HCT116 (cell line): ENCODE measurements at regions not wholly inside any gene's neighbourhood (a gene's known extent, or its start where the extent isn't known, plus 50 kb on each side); places are given as distances from the start of the nearest gene placed in this dataset.

Source experiments
- ATAC-seq: fragments of 200-7000 bp; cut with Tn5 transposase; 2 replicates; pipeline ENCODE4 v1.9.1; 2020; ENCODE audit warnings: mild to moderate bottlenecking, moderate library complexity
- BruUV-seq: library from RNA; stranded (reverse); fragments of 400-500 nt; replicated peaks from 2 replicates; lab custom pipeline; 2021; lab: Mats Ljungman, UMichigan
- CTCF ChIA-PET: fragments of 300-600 bp; sonication (Branson Sonifier 250); formaldehyde crosslinking; loops from one replicate; lab custom pipeline; 2021; ENCODE audit warnings: antibody characterized with exemption; lab: Charles Lee
- POLR2A ChIA-PET: fragments of 300-600, 350-600 bp; sonication (Branson Sonifier 250); formaldehyde crosslinking; loops from one replicate; lab custom pipeline; 2021; ENCODE audit warnings: antibody characterized with exemption; lab: Charles Lee
- RAD21 ChIA-PET, 2 experiments: fragments of 300-600 bp; sonication (Branson Sonifier 250); formaldehyde crosslinking; loops; one replicate each; lab custom pipeline; 2023; ENCODE audit warnings: low total read pairs in 2 of 2; ENCODE audit not compliant: uncharacterized antibody in 2 of 2, unreplicated experiment in 2 of 2, low non-redundant PET in 1 of 2; lab: Charles Lee
- DNase-seq: peaks from one replicate; pipeline ENCODE4 v3.0.0-alpha.2; 2010; ENCODE audit warnings: low read depth, low spot score
- H2AFZ ChIP-seq: fragments of 200-600 bp; shearing (Covaris generic), sonication (generic); 2 replicates; pipeline ENCODE4 v1.6.1; 2017; ENCODE audit warnings: low read depth, mixed run types, mixed read lengths, antibody characterized with exemption, low read length; ENCODE audit not compliant: poor library complexity, severe bottlenecking
- H3K27ac ChIP-seq: 2 replicates; pipeline ENCODE4 v1.5.1; 2012; ENCODE audit warnings: low read depth, low read length
- H3K27me3 ChIP-seq: fragments of 200-600 bp; sonication (generic); 2 replicates; pipeline ENCODE4 v1.6.1; 2016; ENCODE audit warnings: mixed run types, low read length, mixed read lengths; ENCODE audit not compliant: insufficient read depth
- H3K36me3 ChIP-seq, 2 experiments: fragments of 200-500 bp in 1 of 2; fragments of 200-600 bp in 1 of 2; sonication (Bioruptor generic) in 1 of 2; sonication (generic) in 1 of 2; 2 replicates each; pipeline versions ENCODE4 v1.5.1 to v1.6.1; 2014 to 2016; ENCODE audit warnings: low read length in 2 of 2, inconsistent platforms in 1 of 2, mixed read lengths in 1 of 2, mixed run types in 1 of 2; ENCODE audit not compliant: insufficient read depth in 2 of 2, control insufficient read depth in 1 of 2
- H3K4me1 ChIP-seq, 2 experiments: fragments of 200-600 bp in 1 of 2; sonication (generic) in 1 of 2; 2 replicates each; pipeline versions ENCODE4 v1.5.1 to v1.6.1; 2012 to 2017; ENCODE audit warnings: low read length in 2 of 2, inconsistent platforms in 1 of 2, mild to moderate bottlenecking in 1 of 2, mixed read lengths in 1 of 2, mixed run types in 1 of 2, moderate library complexity in 1 of 2; ENCODE audit not compliant: insufficient read depth in 2 of 2, control insufficient read depth in 1 of 2
- H3K4me2 ChIP-seq: fragments of 200-600 bp; sonication (generic); 2 replicates; pipeline ENCODE4 v1.6.1; 2017; ENCODE audit warnings: mixed run types, low read length, mixed read lengths
- H3K4me3 ChIP-seq, 2 experiments: fragments of 200-600 bp in 1 of 2; sonication (generic) in 1 of 2; replicated peaks in 1 of 2; 2 replicates each; pipeline ENCODE4 v1.5.1; 2011 to 2016; ENCODE audit warnings: low read length in 2 of 2, control low read depth in 1 of 2, low read depth in 1 of 2, mild to moderate bottlenecking in 1 of 2, mixed read lengths in 1 of 2, mixed run types in 1 of 2
- H3K79me2 ChIP-seq: fragments of 200-600 bp; sonication (generic); 2 replicates; pipeline ENCODE4 v1.6.1; 2017; ENCODE audit warnings: mild to moderate bottlenecking, mixed run types, low read length, moderate library complexity, mixed read lengths; ENCODE audit not compliant: insufficient read depth
- H3K9ac ChIP-seq: fragments of 200-600 bp; sonication (generic); 2 replicates; pipeline ENCODE4 v1.6.1; 2016; ENCODE audit warnings: low read length, mixed read lengths
- H3K9me2 ChIP-seq: fragments of 200-600 bp; sonication (generic), shearing (Covaris generic); 2 replicates; pipeline ENCODE4 v1.6.1; 2017; ENCODE audit warnings: mixed run types, mild to moderate bottlenecking, moderate library complexity; ENCODE audit not compliant: insufficient read depth
- H3K9me3 ChIP-seq, 2 experiments: fragments of 200-500 bp in 1 of 2; fragments of 200-600 bp in 1 of 2; sonication (Bioruptor generic) in 1 of 2; sonication (generic) in 1 of 2; 2 replicates each; pipeline ENCODE4 v1.6.1; 2014 to 2017; ENCODE audit warnings: low read length in 2 of 2, mixed read lengths in 2 of 2, inconsistent platforms in 1 of 2, low read depth in 1 of 2, mild to moderate bottlenecking in 1 of 2, mixed run types in 1 of 2, moderate library complexity in 1 of 2; ENCODE audit not compliant: control insufficient read depth in 1 of 2, insufficient read depth in 1 of 2
- H4K20me1 ChIP-seq: fragments of 200-600 bp; sonication (generic), shearing (Covaris generic); 2 replicates; pipeline ENCODE4 v1.6.1; 2017; ENCODE audit warnings: mixed run types, mild to moderate bottlenecking, moderate library complexity; ENCODE audit not compliant: insufficient read depth
- CBX3 ChIP-seq: IDR thresholded peaks from 2 replicates; pipeline ENCODE4 v1.6.1; 2012; ENCODE audit warnings: low read depth
- CTCF ChIP-seq, 3 experiments: fragments of 200-600 bp in 1 of 3; sonication (generic) in 1 of 3; IDR thresholded peaks in 2 of 3; conservative IDR thresholded peaks in 1 of 3; 2 replicates each; pipeline ENCODE4 v1.5.1; 2012 to 2017; ENCODE audit warnings: low read depth in 2 of 3, low read length in 2 of 3, antibody characterized with exemption in 1 of 3, borderline replicate concordance in 1 of 3, control low read depth in 1 of 3, mild to moderate bottlenecking in 1 of 3, mixed read lengths in 1 of 3, mixed run types in 1 of 3, moderate library complexity in 1 of 3; ENCODE audit not compliant: insufficient read depth in 1 of 3
- FOSL1 ChIP-seq: IDR thresholded peaks from 2 replicates; pipeline ENCODE4 v1.6.1; 2012; ENCODE audit warnings: low read depth
- MAX ChIP-seq: IDR thresholded peaks from 2 replicates; pipeline ENCODE4 v1.6.1; 2012
- SIN3A ChIP-seq: IDR thresholded peaks from 2 replicates; pipeline ENCODE4 v1.6.1; 2012; ENCODE audit warnings: low read depth
- SP1 ChIP-seq: IDR thresholded peaks from 2 replicates; pipeline ENCODE4 v1.6.1; 2012; ENCODE audit warnings: low read depth
- SRF ChIP-seq: IDR thresholded peaks from 2 replicates; pipeline ENCODE4 v1.6.1; 2012; ENCODE audit warnings: low read depth
- TCF7L2 ChIP-seq: IDR thresholded peaks from 2 replicates; pipeline ENCODE4 v1.7.0; 2011; ENCODE audit warnings: borderline replicate concordance, inconsistent platforms; ENCODE audit not compliant: insufficient read depth, insufficient read length; ENCODE audit errors: extremely low read depth
- ZBTB33 ChIP-seq: IDR thresholded peaks from 2 replicates; pipeline ENCODE4 v1.6.1; 2011; ENCODE audit warnings: mild to moderate bottlenecking, low read length, moderate library complexity; ENCODE audit not compliant: insufficient replicate concordance; ENCODE audit errors: extremely low read depth
- ZFX ChIP-seq: fragments of 450-650 bp; IDR thresholded peaks from 2 replicates; pipeline ENCODE4 v1.6.1; 2017
- intact Hi-C: fragments of 100-400 bp; cut with micrococcal nuclease; formaldehyde crosslinking; loops from 2 replicates; pipeline ENCODE4 v1.10.0; 2022

GRCh38 chrY:7464742-7465141 is 553.2 kb upstream of the AMELY start:
- intact Hi-C loops: no loop called here

GRCh38 chrY:7463711-7464110 is 552.2 kb upstream of the AMELY start:
- H3K27ac ChIP-seq: no peak overlapping the region
- no peak for TF ChIP-seq CTCF (IDR thresholded peaks at IDR 0.05 in 2 of 3, conservative IDR thresholded peaks at IDR 0.05 in 1 of 3; ENCODE audit: borderline replicate concordance in 1 of 3, insufficient read depth in 1 of 3, low read depth in 2 of 3, low read length in 2 of 3)
- no peak for TF ChIP-seq FOSL1
- no peak for TF ChIP-seq SP1
- TF ChIP-seq TCF7L2: no peak
- TF ChIP-seq CBX3: no peak
- TF ChIP-seq MAX: no peak
- TF ChIP-seq ZBTB33: no peak
- TF ChIP-seq SRF: no peak
- TF ChIP-seq ZFX: no peak
- H2AFZ ChIP-seq: no peak overlapping the region
- no peaks in the 10 kb centered on the region for H3K9me2 ChIP-seq
- no peak overlapping the region for H3K4me3 ChIP-seq
- no peak overlapping the region for H3K9ac ChIP-seq
- no peaks in the 10 kb centered on the region for H4K20me1 ChIP-seq
- ATAC-seq: no peak
- CTCF ChIA-PET: no interaction called here
- no peaks in the 10 kb centered on the region for H3K27me3 ChIP-seq
- no TSS peak for BruUV-seq
- intact Hi-C loops: no loop called here
- POLR2A ChIA-PET: no interaction called here
- H3K4me2 ChIP-seq: no peak overlapping the region
- no peaks in the 10 kb centered on the region for H3K4me1 ChIP-seq
- no peaks in the 10 kb centered on the region for H3K9me3 ChIP-seq
- RAD21 ChIA-PET: no interaction called here
- no peak for DNase-seq
- no peaks in the 10 kb centered on the region for H3K79me2 ChIP-seq
- H3K36me3 ChIP-seq: no peaks in the 10 kb centered on the region

More at GRCh38 chrY:7464742-7465141, 553.2 kb upstream of the AMELY start:
- H2AFZ ChIP-seq: no peak overlapping the region
- ChIA-PET POLR2A (no interaction called here), CTCF (no interaction called here), RAD21 (no interaction called here)
- no peaks in the 10 kb centered on the region for H3K79me2 ChIP-seq
- H3K27ac ChIP-seq: no peak overlapping the region
- H3K9me2 ChIP-seq: no peaks in the 10 kb centered on the region
- H3K9ac ChIP-seq: no peak overlapping the region
- DNase-seq (no peak), ATAC-seq (no peak)
- BruUV-seq: no TSS peak
- no peak for TF ChIP-seq SIN3A
- no peaks in the 10 kb centered on the region for H3K9me3 ChIP-seq
- no peak overlapping the region for H3K4me2 ChIP-seq
- no peaks in the 10 kb centered on the region for H4K20me1 ChIP-seq
- no peaks in the 10 kb centered on the region for H3K4me1 ChIP-seq
- no peaks in the 10 kb centered on the region for H3K27me3 ChIP-seq
- H3K4me3 ChIP-seq: no peak overlapping the region
- H3K36me3 ChIP-seq: no peaks in the 10 kb centered on the region
